NCI-H1694 treated with DMSO at 0.1 percent for 48 hours (cell line): ENCODE measurements at regions not wholly inside any gene's neighbourhood (a gene's known extent, or its start where the extent isn't known, plus 50 kb on each side); places are given as distances from the start of the nearest gene placed in this dataset.
A peak's percentile ranks its signal among the peaks of the same experiment; 100 is the strongest.
"Not testable (repeated sequence)": the region's sequence is repeated elsewhere in the genome, so short reads cannot be mapped to it uniquely, and the experiment has no call there.

Experiments
- DNase-seq: peaks from one replicate; lab custom pipeline; 2025; lab: John Stamatoyannopoulos, UW

GRCh38 chr10:119996944-119997343, 104.4 kb downstream of the SEC23IP start:
- no peak for DNase-seq

- DNase-seq: no peak
Observed at GRCh38 chr10:119997429-119997828, 104.9 kb downstream of the SEC23IP start.

- DNase-seq: no peak
Observed at GRCh38 chr10:120002785-120003184, 110.3 kb downstream of the SEC23IP start.

- no peak for DNase-seq
Observed at GRCh38 chr10:120005207-120006201, 113.0 kb downstream of the SEC23IP start.

- DNase-seq: no peak
Observed at GRCh38 chr10:120007261-120007660, 114.7 kb downstream of the SEC23IP start.

- DNase-seq: no peak
Observed at GRCh38 chr10:120011359-120012130, 119.0 kb downstream of the SEC23IP start.

GRCh38 chr10:120012131-120012400, 119.5 kb downstream of the SEC23IP start:
- peak; percentile 21 for DNase-seq

- no peak for DNase-seq
Observed at GRCh38 chr10:120012566-120012965, 120.0 kb downstream of the SEC23IP start.

GRCh38 chr10:120014031-120014430, 121.5 kb downstream of the SEC23IP start:
- no peak for DNase-seq

GRCh38 chr10:120015064-120015463, 122.5 kb downstream of the SEC23IP start:
- DNase-seq: no peak

GRCh38 chr10:120016906-120017305, 124.4 kb downstream of the SEC23IP start:
- DNase-seq: no peak

- DNase-seq: no peak
Observed at GRCh38 chr10:120017733-120018417, 125.3 kb downstream of the SEC23IP start.

- DNase-seq: no peak
Observed at GRCh38 chr10:120018695-120019094, 126.2 kb downstream of the SEC23IP start.

GRCh38 chr10:120019568-120019967, 127.0 kb downstream of the SEC23IP start:
- no peak for DNase-seq

- DNase-seq: no peak
Observed at GRCh38 chr10:120022357-120022756, 129.8 kb downstream of the SEC23IP start.

- no peak for DNase-seq
Observed at GRCh38 chr10:120034236-120034635, 141.7 kb downstream of the SEC23IP start.

- no peak for DNase-seq
Observed at GRCh38 chr10:120039046-120039445, 146.5 kb downstream of the SEC23IP start.

GRCh38 chr10:120039826-120040225, 147.3 kb downstream of the SEC23IP start:
- DNase-seq: no peak

- no peak for DNase-seq
Observed at GRCh38 chr10:120041807-120042559, 149.5 kb downstream of the SEC23IP start.

- DNase-seq: no peak
Observed at GRCh38 chr10:120042705-120043104, 150.2 kb downstream of the SEC23IP start.

- not testable (repeated sequence) for DNase-seq
Observed at GRCh38 chr10:120047373-120047772, 154.8 kb downstream of the SEC23IP start.

- DNase-seq: no peak
Observed at GRCh38 chr10:120047926-120048325, 155.4 kb downstream of the SEC23IP start.
